HG03460 (cell line): ENCODE measurements at regions not wholly inside any gene's neighbourhood (a gene's known extent, or its start where the extent isn't known, plus 50 kb on each side); places are given as distances from the start of the nearest gene placed in this dataset.

Experiments
- ATAC-seq: cut with Tn5 transposase; IDR thresholded peaks from one replicate; pipeline ENCODE4 v1.9.1; 2021; ENCODE audit not compliant: unreplicated experiment

GRCh38 chr6:151699719-151700118 lies 107.8 kb upstream of the ESR1 start:
- ATAC-seq: no peak

GRCh38 chr6:151701911-151702562 lies 105.4 kb upstream of the ESR1 start:
- ATAC-seq: peak; percentile 85

- ATAC-seq: no peak
Observed at GRCh38 chr6:151702851-151703658, 104.4 kb upstream of the ESR1 start.

GRCh38 chr6:151704383-151704782 lies 103.1 kb upstream of the ESR1 start:
- ATAC-seq: no peak

GRCh38 chr6:151705993-151706733 lies 101.3 kb upstream of the ESR1 start:
- no peak for ATAC-seq

- ATAC-seq: no peak
Observed at GRCh38 chr6:151709329-151709728, 98.2 kb upstream of the ESR1 start.

- ATAC-seq: no peak
Observed at GRCh38 chr6:151716526-151716932, 91.0 kb upstream of the ESR1 start.

GRCh38 chr6:151719070-151719469 lies 88.4 kb upstream of the ESR1 start:
- no peak for ATAC-seq

- ATAC-seq: no peak
Observed at GRCh38 chr6:151721146-151721545, 86.3 kb upstream of the ESR1 start.

- ATAC-seq: no peak
Observed at GRCh38 chr6:151721671-151722070, 85.8 kb upstream of the ESR1 start.

- no peak for ATAC-seq
Observed at GRCh38 chr6:151722342-151722741, 85.1 kb upstream of the ESR1 start.

- peak; percentile 59 for ATAC-seq
Observed at GRCh38 chr6:151723152-151723551, 84.3 kb upstream of the ESR1 start.

GRCh38 chr6:151729829-151730495 lies 77.5 kb upstream of the ESR1 start:
- ATAC-seq: no peak

GRCh38 chr6:151730496-151730870 lies 77.0 kb upstream of the ESR1 start:
- ATAC-seq: no peak

- no peak for ATAC-seq
Observed at GRCh38 chr6:151731313-151731712, 76.2 kb upstream of the ESR1 start.

GRCh38 chr6:151733680-151734320 lies 73.7 kb upstream of the ESR1 start:
- ATAC-seq: no peak

- no peak for ATAC-seq
Observed at GRCh38 chr6:151738267-151738666, 69.2 kb upstream of the ESR1 start.

- no peak for ATAC-seq
Observed at GRCh38 chr6:151738960-151739359, 68.5 kb upstream of the ESR1 start.

- ATAC-seq: no peak
Observed at GRCh38 chr6:151740820-151741219, 66.7 kb upstream of the ESR1 start.

GRCh38 chr6:151747896-151748295 lies 59.6 kb upstream of the ESR1 start:
- no peak for ATAC-seq

- ATAC-seq: no peak
Observed at GRCh38 chr6:151749341-151749740, 58.1 kb upstream of the ESR1 start.
